ENCODE measurements at regions not wholly inside any gene's neighbourhood (a gene's known extent, or its start where the extent isn't known, plus 50 kb on each side); places are given as distances from the start of the nearest gene placed in this dataset.

DNA sequence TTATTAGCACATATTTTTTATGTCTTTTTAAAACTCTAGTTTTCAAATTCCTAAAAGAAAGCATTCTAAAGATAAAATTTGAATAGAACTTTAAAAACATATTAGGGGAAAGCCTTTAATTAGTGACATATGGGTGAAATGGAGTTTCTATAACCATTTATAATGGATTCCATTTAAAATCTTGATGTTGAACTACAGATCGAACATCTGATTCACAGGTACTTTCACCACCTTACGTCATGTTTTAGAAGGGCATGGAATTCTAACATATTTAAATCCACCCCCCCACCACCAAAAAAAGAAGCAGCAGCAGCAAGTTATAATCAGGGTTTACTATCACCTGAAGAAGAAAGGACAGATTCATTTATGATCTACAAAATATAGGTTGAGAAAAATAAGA is 298.4 kb downstream of the SMOC2 start:
- H3K9me3 ChIP-seq, result peaks cover 0 to 23% (median 13%) of the 10 kb centered on the region in 12 donors
- no peak for ATAC-seq
- 90 to 97% (median 95%) methylated on average over 2 of the region's 2 CpGs for WGBS, 4 donors
- H3K27me3 ChIP-seq, result no peaks in the 10 kb centered on the region
- DNase-seq, result no peak
- H3K36me3 ChIP-seq, result no peaks in the 10 kb centered on the region
- H3K4me1 ChIP-seq, result no peaks in the 10 kb centered on the region
- intact Hi-C loops (cut with DNase I), result no loop called here
- TF ChIP-seq, protein P1, sequence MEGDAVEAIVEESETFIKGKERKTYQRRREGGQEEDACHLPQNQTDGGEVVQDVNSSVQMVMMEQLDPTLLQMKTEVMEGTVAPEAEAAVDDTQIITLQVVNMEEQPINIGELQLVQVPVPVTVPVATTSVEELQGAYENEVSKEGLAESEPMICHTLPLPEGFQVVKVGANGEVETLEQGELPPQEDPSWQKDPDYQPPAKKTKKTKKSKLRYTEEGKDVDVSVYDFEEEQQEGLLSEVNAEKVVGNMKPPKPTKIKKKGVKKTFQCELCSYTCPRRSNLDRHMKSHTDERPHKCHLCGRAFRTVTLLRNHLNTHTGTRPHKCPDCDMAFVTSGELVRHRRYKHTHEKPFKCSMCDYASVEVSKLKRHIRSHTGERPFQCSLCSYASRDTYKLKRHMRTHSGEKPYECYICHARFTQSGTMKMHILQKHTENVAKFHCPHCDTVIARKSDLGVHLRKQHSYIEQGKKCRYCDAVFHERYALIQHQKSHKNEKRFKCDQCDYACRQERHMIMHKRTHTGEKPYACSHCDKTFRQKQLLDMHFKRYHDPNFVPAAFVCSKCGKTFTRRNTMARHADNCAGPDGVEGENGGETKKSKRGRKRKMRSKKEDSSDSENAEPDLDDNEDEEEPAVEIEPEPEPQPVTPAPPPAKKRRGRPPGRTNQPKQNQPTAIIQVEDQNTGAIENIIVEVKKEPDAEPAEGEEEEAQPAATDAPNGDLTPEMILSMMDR (IDR thresholded peaks at IDR 0.05), result no peak
- no peak for TF ChIP-seq POLR2A (IDR thresholded peaks at IDR 0.05)
- no peak overlapping the region for H3K4me3 ChIP-seq
- no peak overlapping the region for H3K27ac ChIP-seq

DNA sequence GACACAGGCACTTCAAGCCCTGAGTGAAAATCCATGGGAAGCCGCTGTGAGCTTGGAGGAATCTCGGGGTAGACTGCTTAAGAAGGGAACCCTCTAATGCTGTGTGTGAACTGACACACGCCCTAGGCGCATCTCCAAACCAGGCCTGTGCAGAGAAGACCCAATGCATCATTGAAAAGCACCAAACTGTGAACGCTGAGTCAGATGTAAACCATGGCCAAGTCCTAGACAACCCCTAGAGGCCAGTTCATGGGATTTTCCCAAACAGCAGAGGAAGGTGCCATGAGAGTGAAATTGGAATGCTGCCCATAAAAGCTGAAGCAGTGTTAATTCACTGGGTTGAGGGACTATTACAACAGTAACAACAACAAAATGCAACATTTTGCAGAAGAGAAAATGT is 296.5 kb downstream of the SMOC2 start:
- Histone ChIP-seq H3K9me3 (peaks cover 0 to 23% (median 13%) of the 10 kb centered on the region in 12 donors), H3K27ac (no peak overlapping the region), H3K4me3 (no peak overlapping the region), H3K36me3 (no peaks in the 10 kb centered on the region), H3K4me1 (no peaks in the 10 kb centered on the region), H3K27me3 (no peaks in the 10 kb centered on the region)
- DNase-seq (no peak), ATAC-seq (no peak)
- WGBS, 4 donors, result 79 to 91% (median 84%) methylated on average over 5 of the region's 5 CpGs
- TF ChIP-seq, protein P1 (IDR thresholded peaks at IDR 0.05), result no peak
- TF ChIP-seq POLR2A (IDR thresholded peaks at IDR 0.05), result no peak
- intact Hi-C loops (cut with DNase I), result no loop called here

DNA sequence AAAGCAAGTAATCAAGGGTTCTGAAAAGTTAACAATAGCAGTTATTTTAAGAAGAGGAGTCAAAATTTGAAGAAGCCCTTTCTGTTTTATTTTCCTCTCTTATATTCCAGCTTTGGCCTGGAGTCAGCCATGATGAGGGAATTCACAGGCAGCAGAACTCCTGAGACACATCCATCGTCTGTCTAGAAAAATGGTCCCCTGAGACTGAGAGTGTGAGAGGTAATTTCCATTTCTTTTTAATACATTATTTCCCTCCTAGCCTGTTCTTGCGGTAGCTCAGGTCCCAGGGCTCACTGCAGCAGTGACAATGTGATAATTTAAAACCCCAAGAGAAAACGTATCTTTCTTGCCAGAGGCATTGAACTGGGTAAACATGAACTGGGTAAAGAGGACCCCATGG is 296.0 kb downstream of the SMOC2 start:
- H3K27me3 ChIP-seq, result no peaks in the 10 kb centered on the region
- no peak overlapping the region for H3K27ac ChIP-seq
- H3K4me1 ChIP-seq, result no peaks in the 10 kb centered on the region
- ATAC-seq, result no peak
- peaks cover 0 to 23% (median 13%) of the 10 kb centered on the region in 12 donors for H3K9me3 ChIP-seq
- TF ChIP-seq POLR2A (IDR thresholded peaks at IDR 0.05), result no peak
- TF ChIP-seq, protein P1 (IDR thresholded peaks at IDR 0.05), result no peak
- WGBS, 4 donors, result 71 to 85% (median 76%) methylated on average over 3 of the region's 3 CpGs
- H3K4me3 ChIP-seq, result no peak overlapping the region
- no peaks in the 10 kb centered on the region for H3K36me3 ChIP-seq
- no peak for DNase-seq
- intact Hi-C loops (cut with DNase I), result no loop called here

DNA sequence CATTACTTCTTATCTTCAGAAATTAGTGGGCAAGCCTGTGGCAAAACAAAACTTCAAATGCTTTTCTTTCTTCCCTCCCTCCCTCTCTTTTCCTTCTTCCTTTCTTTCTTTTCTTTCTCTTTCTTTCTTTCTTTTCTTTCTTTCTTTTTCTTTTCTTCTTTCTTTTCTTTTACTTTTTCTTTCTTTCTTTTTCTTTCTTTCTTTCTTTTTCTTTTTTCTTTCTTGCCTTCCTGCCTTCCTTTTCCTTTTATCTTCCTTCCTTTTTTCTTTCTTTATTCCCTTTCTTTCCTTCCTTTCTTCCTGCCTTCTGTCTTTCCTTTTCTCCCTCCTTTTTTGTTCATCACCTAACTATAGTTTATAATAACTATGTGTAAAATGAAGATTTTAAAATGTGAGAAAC is 295.1 kb downstream of the SMOC2 start:
- DNase-seq, result no peak
- Histone ChIP-seq H3K36me3 (no peaks in the 10 kb centered on the region), H3K27ac (no peak overlapping the region), H3K4me3 (no peak overlapping the region), H3K27me3 (no peaks in the 10 kb centered on the region), H3K9me3 (peaks cover 0 to 23% (median 13%) of the 10 kb centered on the region in 12 donors), H3K4me1 (no peaks in the 10 kb centered on the region)
- TF ChIP-seq POLR2A (IDR thresholded peaks at IDR 0.05), result no peak
- TF ChIP-seq, protein P1 (IDR thresholded peaks at IDR 0.05), result no peak
- no peak for ATAC-seq
- intact Hi-C loops (cut with DNase I), result no loop called here

All from heart left ventricle (tissue), 16 donors.